ENCODE measurements at regions not wholly inside any gene's neighbourhood (a gene's known extent, or its start where the extent isn't known, plus 50 kb on each side); places are given as distances from the start of the nearest gene placed in this dataset.

GRCh38 chr17:6923385-6923784 is 72.5 kb upstream of the ALOX12 start:
- TF ChIP-seq CTCF (IDR thresholded peaks at IDR 0.05) (no peak), REST (IDR thresholded peaks at IDR 0.05; ENCODE audit: insufficient read depth in 1 of 2, low read depth in 2 of 2, low read length in 1 of 2) (no peak), POLR2AphosphoS5 (IDR thresholded peaks at IDR 0.05; ENCODE audit: low read depth, low read length) (no peak)
